ENCODE measurements at regions not wholly inside any gene's neighbourhood (a gene's known extent, or its start where the extent isn't known, plus 50 kb on each side); places are given as distances from the start of the nearest gene placed in this dataset.

DNA sequence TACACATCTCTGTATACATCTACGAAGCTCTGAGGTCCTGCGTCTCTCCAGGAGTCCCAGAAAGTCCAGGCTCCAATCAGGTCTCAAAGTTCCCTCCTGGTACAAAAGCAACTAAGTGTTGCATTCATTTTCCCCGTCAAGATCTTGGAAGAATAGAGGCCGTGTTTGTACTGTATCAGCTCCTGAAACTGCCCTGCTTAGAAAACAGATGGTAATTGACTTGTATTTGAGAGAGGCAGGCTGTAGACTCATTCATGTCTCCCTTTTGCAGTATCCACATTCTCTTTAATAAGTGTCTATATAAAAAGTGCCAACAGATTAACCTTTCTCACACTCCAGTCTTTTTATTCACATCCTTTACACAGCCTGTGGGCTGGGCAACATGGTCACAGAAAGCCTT lies 91.7 kb downstream of the HPGD start:
- Histone ChIP-seq H2AFZ (replicated peaks; ENCODE audit: low read length, poor library complexity) (no peak overlapping the region), H3K18ac (ENCODE audit: low read depth, low read length) (no peak overlapping the region), H2BK20ac (ENCODE audit: low read depth, low read length) (no peak overlapping the region), H3K36me3 (ENCODE audit: control insufficient read depth, insufficient read depth, low read length) (no peaks in the 10 kb centered on the region), H3K56ac (ENCODE audit: extremely low read depth, insufficient read depth, low read length) (no peak overlapping the region), H2BK120ac (ENCODE audit: low read depth, low read length) (no peak overlapping the region), H3K79me1 (ENCODE audit: low read depth in 1 of 2, low read length in 2 of 2) (no peaks in the 10 kb centered on the region), H3K14ac (replicated peaks; ENCODE audit: low read depth, low read length) (no peak overlapping the region), H3K27me3 (ENCODE audit: control insufficient read depth, insufficient read depth, low read length) (no peaks in the 10 kb centered on the region), H3K4me1 (ENCODE audit: control insufficient read depth, insufficient read depth, low read length) (no peaks in the 10 kb centered on the region), H3K4me2 (ENCODE audit: low read depth, low read length) (no peak overlapping the region), H3K9ac (ENCODE audit: low read depth, low read length) (no peak overlapping the region), H3K4me3 (ENCODE audit: insufficient read depth, low read depth, low read length) (no peak overlapping the region), H3K27ac (ENCODE audit: insufficient read depth, low read length) (no peak overlapping the region), H4K20me1 (ENCODE audit: insufficient read depth, low read length) (no peaks in the 10 kb centered on the region), H4K91ac (ENCODE audit: insufficient read depth, low read depth, low read length) (no peak overlapping the region), H3K9me3 (ENCODE audit: control insufficient read depth, insufficient read depth, low read length) (no peaks in the 10 kb centered on the region; the same call in 1 of the 2 replicates), H4K5ac (ENCODE audit: low read depth, low read length) (no peak overlapping the region), H2AK5ac (ENCODE audit: low read depth, low read length) (no peak overlapping the region), H2AK9ac (replicated peaks; ENCODE audit: low read depth, low read length, poor library complexity) (no peak overlapping the region), H3K9me1 (ENCODE audit: insufficient read depth, low read length) (no peaks in the 10 kb centered on the region), H2BK15ac (ENCODE audit: low read depth, low read length) (no peak overlapping the region), H2BK5ac (ENCODE audit: low read depth, low read length, poor library complexity, severe bottlenecking) (no peak overlapping the region), H4K8ac (ENCODE audit: low read depth in 2 of 2, low read length in 2 of 2) (no peak overlapping the region), H3K23ac (ENCODE audit: low read depth, low read length) (no peak overlapping the region), H3K4ac (ENCODE audit: low read depth, low read length) (no peak overlapping the region)
- intact Hi-C loops (cut with micrococcal nuclease) = no loop called here
- in situ Hi-C loops (cut with MboI; ENCODE audit: low sequenced_read_pairs) = no loop called here
- POLR2A ChIA-PET (ENCODE audit: unreplicated experiment) = no interaction called here
- dilution Hi-C loops (cut with HindIII; ENCODE audit: low sequenced_read_pairs, unreplicated experiment) = no loop called here
- CTCF ChIA-PET = no interaction called here
- BruUV-seq (replicated peaks) = no TSS peak
- TF ChIP-seq RAD21 (IDR thresholded peaks at IDR 0.05; ENCODE audit: low read length) (no peak), RCOR1 (IDR thresholded peaks at IDR 0.05; ENCODE audit: insufficient replicate concordance, low read length) (no peak), CEBPB (IDR thresholded peaks at IDR 0.05; ENCODE audit: low read depth, low read length) (no peak), CHD1 (IDR thresholded peaks at IDR 0.05; ENCODE audit: low read depth, low read length) (no peak), NFE2L2 (IDR thresholded peaks at IDR 0.05; ENCODE audit: low read depth, low read length) (no peak), SMC3 (IDR thresholded peaks at IDR 0.05; ENCODE audit: low read depth, low read length) (no peak), POLR2A (IDR thresholded peaks at IDR 0.05; ENCODE audit: low read depth, low read length) (no peak), MAFK (IDR thresholded peaks at IDR 0.05; ENCODE audit: low read depth, low read length) (no peak), FOS (IDR thresholded peaks at IDR 0.05; ENCODE audit: low read depth, low read length) (no peak)
- TF ChIP-seq, protein P1, sequence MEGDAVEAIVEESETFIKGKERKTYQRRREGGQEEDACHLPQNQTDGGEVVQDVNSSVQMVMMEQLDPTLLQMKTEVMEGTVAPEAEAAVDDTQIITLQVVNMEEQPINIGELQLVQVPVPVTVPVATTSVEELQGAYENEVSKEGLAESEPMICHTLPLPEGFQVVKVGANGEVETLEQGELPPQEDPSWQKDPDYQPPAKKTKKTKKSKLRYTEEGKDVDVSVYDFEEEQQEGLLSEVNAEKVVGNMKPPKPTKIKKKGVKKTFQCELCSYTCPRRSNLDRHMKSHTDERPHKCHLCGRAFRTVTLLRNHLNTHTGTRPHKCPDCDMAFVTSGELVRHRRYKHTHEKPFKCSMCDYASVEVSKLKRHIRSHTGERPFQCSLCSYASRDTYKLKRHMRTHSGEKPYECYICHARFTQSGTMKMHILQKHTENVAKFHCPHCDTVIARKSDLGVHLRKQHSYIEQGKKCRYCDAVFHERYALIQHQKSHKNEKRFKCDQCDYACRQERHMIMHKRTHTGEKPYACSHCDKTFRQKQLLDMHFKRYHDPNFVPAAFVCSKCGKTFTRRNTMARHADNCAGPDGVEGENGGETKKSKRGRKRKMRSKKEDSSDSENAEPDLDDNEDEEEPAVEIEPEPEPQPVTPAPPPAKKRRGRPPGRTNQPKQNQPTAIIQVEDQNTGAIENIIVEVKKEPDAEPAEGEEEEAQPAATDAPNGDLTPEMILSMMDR (conservative IDR thresholded peaks at IDR 0.05; ENCODE audit: low read depth, low read length) = no peak
- no CpG with 5 or more reads among the region's 4 CpGs for WGBS, 2 experiments (ENCODE audit: extremely low coverage in 2 of 2, insufficient read length in 1 of 2)
- DNase-seq (no peak), ATAC-seq (ENCODE audit: low read depth) (no peak)
